ENCODE measurements at regions not wholly inside any gene's neighbourhood (a gene's known extent, or its start where the extent isn't known, plus 50 kb on each side); places are given as distances from the start of the nearest gene placed in this dataset.

DNA sequence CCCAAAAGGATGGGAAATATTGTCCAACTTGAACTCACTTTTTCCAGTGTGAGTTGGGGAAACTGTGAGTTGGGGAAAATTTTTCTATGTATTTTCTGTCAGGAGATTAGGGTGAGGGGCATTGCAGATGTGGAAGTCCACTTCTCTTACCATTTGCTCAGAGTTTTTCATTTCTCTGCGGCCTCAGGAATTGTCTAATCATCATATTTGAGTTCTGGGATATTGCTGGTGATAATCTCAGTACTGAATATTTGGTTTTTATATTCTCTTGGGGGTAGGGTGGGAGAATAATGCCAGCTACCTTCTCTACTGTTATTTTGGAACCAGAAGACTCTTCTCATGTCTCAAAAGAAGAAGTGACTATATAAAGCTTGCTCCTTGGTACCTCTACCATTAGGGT lies 141.3 kb upstream of the SLC13A1 start:
- TF ChIP-seq, protein P1, sequence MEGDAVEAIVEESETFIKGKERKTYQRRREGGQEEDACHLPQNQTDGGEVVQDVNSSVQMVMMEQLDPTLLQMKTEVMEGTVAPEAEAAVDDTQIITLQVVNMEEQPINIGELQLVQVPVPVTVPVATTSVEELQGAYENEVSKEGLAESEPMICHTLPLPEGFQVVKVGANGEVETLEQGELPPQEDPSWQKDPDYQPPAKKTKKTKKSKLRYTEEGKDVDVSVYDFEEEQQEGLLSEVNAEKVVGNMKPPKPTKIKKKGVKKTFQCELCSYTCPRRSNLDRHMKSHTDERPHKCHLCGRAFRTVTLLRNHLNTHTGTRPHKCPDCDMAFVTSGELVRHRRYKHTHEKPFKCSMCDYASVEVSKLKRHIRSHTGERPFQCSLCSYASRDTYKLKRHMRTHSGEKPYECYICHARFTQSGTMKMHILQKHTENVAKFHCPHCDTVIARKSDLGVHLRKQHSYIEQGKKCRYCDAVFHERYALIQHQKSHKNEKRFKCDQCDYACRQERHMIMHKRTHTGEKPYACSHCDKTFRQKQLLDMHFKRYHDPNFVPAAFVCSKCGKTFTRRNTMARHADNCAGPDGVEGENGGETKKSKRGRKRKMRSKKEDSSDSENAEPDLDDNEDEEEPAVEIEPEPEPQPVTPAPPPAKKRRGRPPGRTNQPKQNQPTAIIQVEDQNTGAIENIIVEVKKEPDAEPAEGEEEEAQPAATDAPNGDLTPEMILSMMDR (IDR thresholded peaks at IDR 0.05) = no peak
- no peak for TF ChIP-seq POLR2A (IDR thresholded peaks at IDR 0.05)
